Muscle layer of duodenum (tissue), 2 donors: ENCODE measurements at regions not wholly inside any gene's neighbourhood (a gene's known extent, or its start where the extent isn't known, plus 50 kb on each side); places are given as distances from the start of the nearest gene placed in this dataset.
"Not testable (repeated sequence)": the region's sequence is repeated elsewhere in the genome, so short reads cannot be mapped to it uniquely, and the experiment has no call there.

Source experiments
- H3K27ac ChIP-seq: one replicate; pipeline ENCODE4 v1.7.0; 2013; ENCODE audit warnings: mild to moderate bottlenecking, low read length
- H3K27me3 ChIP-seq: one replicate; pipeline ENCODE4 v1.7.0; 2013; ENCODE audit warnings: low read depth, mild to moderate bottlenecking, control low read depth, low read length
- H3K36me3 ChIP-seq, 2 donors: one replicate each; pipeline ENCODE4 v1.7.0; 2013; ENCODE audit warnings: low read length in 2 of 2, control low read depth in 1 of 2, mild to moderate bottlenecking in 1 of 2; ENCODE audit not compliant: insufficient read depth in 2 of 2, control insufficient read depth in 1 of 2
- H3K4me1 ChIP-seq, 2 donors: one replicate each; pipeline ENCODE4 v1.7.0; 2013; ENCODE audit warnings: low read length in 2 of 2, mild to moderate bottlenecking in 2 of 2, control low read depth in 1 of 2, moderate library complexity in 1 of 2; ENCODE audit not compliant: insufficient read depth in 2 of 2, control insufficient read depth in 1 of 2
- H3K4me3 ChIP-seq, 2 donors: one replicate each; pipeline ENCODE4 v1.7.0; 2013; ENCODE audit warnings: low read length in 2 of 2, low read depth in 1 of 2, mild to moderate bottlenecking in 1 of 2
- H3K9me3 ChIP-seq, 2 donors: one replicate each; pipeline ENCODE4 v1.7.0; 2013; ENCODE audit warnings: low read length in 2 of 2, control low read depth in 1 of 2, mild to moderate bottlenecking in 1 of 2; ENCODE audit not compliant: control insufficient read depth in 1 of 2
- donor health status: healthy.

DNA sequence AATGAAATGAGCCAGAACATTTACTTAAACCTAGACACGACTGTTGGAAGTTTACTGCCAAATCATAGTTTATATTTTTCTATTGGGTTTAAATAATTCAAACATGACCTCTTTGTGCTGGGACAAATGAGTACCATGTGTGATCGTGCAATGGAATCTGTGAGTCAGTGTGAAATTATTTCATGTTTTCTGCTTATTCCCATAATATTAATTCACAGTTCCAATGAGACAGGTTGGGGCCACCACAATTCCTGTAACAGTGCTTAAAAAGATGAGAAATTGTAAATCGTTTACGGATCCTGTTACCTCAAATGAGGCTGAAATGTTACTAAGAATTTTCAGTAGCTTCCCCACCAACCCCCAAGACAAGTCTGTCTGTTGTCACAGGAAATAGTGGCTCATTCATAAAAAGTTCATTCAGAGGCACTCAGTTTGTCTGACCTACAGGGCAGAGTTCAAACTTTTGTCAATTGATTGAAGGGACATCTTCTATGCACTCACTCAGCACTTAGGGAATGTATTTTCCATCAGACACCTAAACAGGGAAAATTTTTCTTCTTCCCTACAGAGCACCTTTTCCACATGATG, 563.9 kb upstream of the ADAMTS16 start:
- Histone ChIP-seq H3K27ac (no peak overlapping the region), H3K4me3 (no peak overlapping the region), H3K4me1 (no peaks in the 10 kb centered on the region), H3K36me3 (no peaks in the 10 kb centered on the region), H3K27me3 (no peaks in the 10 kb centered on the region), H3K9me3 (no peaks in the 10 kb centered on the region)

DNA sequence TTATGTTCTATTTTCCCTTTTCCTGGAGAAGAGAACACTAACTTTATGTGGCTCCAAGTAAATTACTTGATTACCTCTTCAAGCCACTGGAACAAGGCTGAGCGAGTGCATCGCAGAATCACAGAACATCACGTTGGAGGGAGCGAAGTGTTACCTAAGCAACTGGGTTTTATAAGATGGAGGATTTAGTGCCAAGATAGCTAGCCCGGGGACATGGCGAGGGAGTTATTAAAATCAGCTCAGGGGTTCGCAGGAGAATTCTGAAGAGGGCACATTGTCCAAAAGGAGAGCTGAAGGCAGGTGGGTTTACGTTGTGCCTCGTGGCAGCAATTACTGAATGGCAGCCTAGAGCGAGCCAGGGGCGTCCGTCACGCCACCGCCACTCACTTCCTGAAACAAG, 563.2 kb upstream of the ADAMTS16 start:
- H3K4me1 ChIP-seq = no peaks in the 10 kb centered on the region
- H3K27ac ChIP-seq = no peak overlapping the region
- H3K9me3 ChIP-seq = no peaks in the 10 kb centered on the region
- H3K4me3 ChIP-seq = no peak overlapping the region
- no peaks in the 10 kb centered on the region for H3K27me3 ChIP-seq
- H3K36me3 ChIP-seq = no peaks in the 10 kb centered on the region

DNA sequence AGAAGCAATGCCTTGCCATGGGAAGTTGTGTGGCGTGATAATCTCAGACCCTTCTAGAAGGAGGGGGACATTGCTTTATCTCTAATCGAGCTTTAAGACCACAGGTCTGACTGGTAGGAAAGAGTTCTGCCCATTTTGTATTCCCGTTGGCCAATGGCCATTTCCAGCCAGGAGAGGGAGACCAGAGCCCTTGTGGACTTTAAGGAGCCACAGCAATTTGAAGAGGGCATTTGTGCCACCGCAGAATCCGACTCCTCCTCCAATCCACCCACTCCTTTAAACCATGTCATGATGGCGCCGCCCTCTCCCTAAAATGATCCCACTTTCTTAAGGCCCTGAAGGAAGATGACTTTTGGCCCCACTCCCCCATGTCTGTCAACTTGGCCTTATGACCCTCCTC, 560.5 kb upstream of the ADAMTS16 start:
- Histone ChIP-seq H3K27ac (no peak overlapping the region), H3K36me3 (no peaks in the 10 kb centered on the region)

GRCh38 chr5:4580772-4581171, 559.4 kb upstream of the ADAMTS16 start:
- H3K27me3 ChIP-seq = no peaks in the 10 kb centered on the region
- H3K27ac ChIP-seq = no peak overlapping the region
- no peaks in the 10 kb centered on the region for H3K36me3 ChIP-seq
- H3K4me3 ChIP-seq = no peak overlapping the region
- H3K9me3 ChIP-seq = no peaks in the 10 kb centered on the region
- no peaks in the 10 kb centered on the region for H3K4me1 ChIP-seq

More for the DNA sequence above, 560.5 kb upstream of the ADAMTS16 start:
- Histone ChIP-seq H3K27me3 (no peaks in the 10 kb centered on the region), H3K4me1 (no peaks in the 10 kb centered on the region), H3K9me3 (no peaks in the 10 kb centered on the region), H3K4me3 (no peak overlapping the region)

GRCh38 chr5:4581289-4581688, 558.8 kb upstream of the ADAMTS16 start:
- H3K36me3 ChIP-seq = no peaks in the 10 kb centered on the region

DNA sequence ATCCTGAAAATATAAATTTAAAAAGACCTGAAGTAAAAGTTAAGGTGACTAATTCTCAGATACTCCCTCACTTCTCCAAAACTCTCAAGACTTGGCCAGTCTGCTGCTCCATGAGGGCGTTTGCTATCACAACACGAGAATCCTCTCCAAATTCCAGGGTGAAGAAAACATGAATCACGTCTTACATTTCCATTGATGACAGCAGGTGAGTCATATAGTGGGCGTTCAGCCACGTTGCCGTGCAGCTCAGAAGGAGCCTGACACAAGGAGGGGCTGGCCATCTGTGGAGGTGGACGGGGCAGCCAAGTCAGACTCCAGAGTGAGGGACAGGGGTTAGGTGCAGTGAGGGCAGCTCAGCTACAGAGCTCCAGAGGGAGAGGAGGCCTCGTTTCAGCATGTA, 555.1 kb upstream of the ADAMTS16 start:
- Histone ChIP-seq H3K36me3 (no peaks in the 10 kb centered on the region), H3K27ac (no peak overlapping the region), H3K4me3 (no peak overlapping the region), H3K4me1 (no peaks in the 10 kb centered on the region), H3K9me3 (no peaks in the 10 kb centered on the region), H3K27me3 (no peaks in the 10 kb centered on the region)

More at GRCh38 chr5:4581289-4581688, 558.8 kb upstream of the ADAMTS16 start:
- Histone ChIP-seq H3K4me3 (no peak overlapping the region), H3K27ac (no peak overlapping the region), H3K27me3 (no peaks in the 10 kb centered on the region), H3K9me3 (no peaks in the 10 kb centered on the region), H3K4me1 (no peaks in the 10 kb centered on the region)

GRCh38 chr5:4613440-4613839, 526.7 kb upstream of the ADAMTS16 start:
- Histone ChIP-seq H3K4me1 (no peaks in the 10 kb centered on the region), H3K27me3 (no peaks in the 10 kb centered on the region), H3K4me3 (no peak overlapping the region), H3K9me3 (no peaks in the 10 kb centered on the region), H3K36me3 (no peaks in the 10 kb centered on the region), H3K27ac (no peak overlapping the region)

GRCh38 chr5:4614088-4614487, 526.0 kb upstream of the ADAMTS16 start:
- Histone ChIP-seq H3K36me3 (no peaks in the 10 kb centered on the region), H3K4me1 (no peaks in the 10 kb centered on the region), H3K4me3 (no peak overlapping the region), H3K27ac (no peak overlapping the region), H3K9me3 (no peaks in the 10 kb centered on the region), H3K27me3 (no peaks in the 10 kb centered on the region)

DNA sequence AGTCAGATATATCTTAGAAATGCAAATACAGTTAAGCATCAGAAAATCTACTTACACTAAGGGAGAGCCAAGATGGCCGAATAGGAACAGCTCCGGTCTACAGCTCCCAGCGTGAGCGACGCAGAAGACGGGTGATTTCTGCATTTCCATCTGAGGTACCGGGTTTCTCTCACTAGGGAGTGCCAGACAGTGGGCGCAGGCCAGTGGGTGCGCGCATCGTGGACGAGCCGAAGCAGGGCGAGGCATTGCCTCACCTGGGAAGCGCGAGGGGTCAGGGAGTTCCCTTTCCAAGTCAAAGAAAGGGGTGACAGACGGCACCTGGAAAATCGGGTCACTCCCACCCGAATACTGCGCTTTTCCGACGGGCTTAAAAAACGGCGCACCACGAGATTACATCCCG, 524.8 kb upstream of the ADAMTS16 start:
- not testable (repeated sequence) for H3K4me3 ChIP-seq, H3K27ac ChIP-seq, H3K27me3 ChIP-seq, H3K4me1 ChIP-seq, H3K36me3 ChIP-seq, H3K9me3 ChIP-seq

- no peaks in the 10 kb centered on the region for H3K27me3 ChIP-seq
- no peaks in the 10 kb centered on the region for H3K36me3 ChIP-seq
- H3K4me3 ChIP-seq = no peak overlapping the region
- no peaks in the 10 kb centered on the region for H3K4me1 ChIP-seq
- no peaks in the 10 kb centered on the region for H3K9me3 ChIP-seq
- H3K27ac ChIP-seq = no peak overlapping the region
Observed at GRCh38 chr5:4625206-4625896, 514.8 kb upstream of the ADAMTS16 start.

- Histone ChIP-seq H3K36me3 (no peaks in the 10 kb centered on the region), H3K4me3 (no peak overlapping the region), H3K27me3 (no peaks in the 10 kb centered on the region), H3K27ac (no peak overlapping the region), H3K4me1 (no peaks in the 10 kb centered on the region), H3K9me3 (no peaks in the 10 kb centered on the region)
Observed at GRCh38 chr5:4627131-4627530, 513.0 kb upstream of the ADAMTS16 start.

DNA sequence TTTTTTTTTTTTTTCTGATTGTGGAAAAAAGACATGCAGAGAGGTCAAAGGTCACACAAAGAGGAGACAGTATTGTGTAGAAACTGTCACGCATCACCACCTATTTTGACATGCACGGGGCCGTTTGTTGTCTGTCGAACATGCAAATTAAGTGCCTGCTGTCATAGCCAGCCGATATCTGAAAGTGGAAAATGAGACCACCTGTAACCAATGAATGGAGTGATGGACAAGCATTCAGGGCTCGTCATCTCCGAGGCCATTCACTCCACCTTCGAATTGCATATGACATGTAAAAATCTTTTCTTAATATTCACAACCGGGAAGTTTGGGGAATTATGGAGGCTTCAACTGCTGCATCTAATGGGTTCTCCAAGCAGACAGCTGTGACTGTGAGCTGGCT, 512.2 kb upstream of the ADAMTS16 start:
- Histone ChIP-seq H3K27ac (no peak overlapping the region), H3K4me1 (no peaks in the 10 kb centered on the region), H3K4me3 (no peak overlapping the region), H3K9me3 (no peaks in the 10 kb centered on the region), H3K36me3 (no peaks in the 10 kb centered on the region), H3K27me3 (no peaks in the 10 kb centered on the region)
